OCI-LY1 (cell line): ENCODE measurements at regions not wholly inside any gene's neighbourhood (a gene's known extent, or its start where the extent isn't known, plus 50 kb on each side); places are given as distances from the start of the nearest gene placed in this dataset.

Experiments
- H2AFZ ChIP-seq: fragments of 200-600 bp; sonication (generic), shearing (Covaris generic); 2 replicates; pipeline ENCODE4 v1.6.0; 2014; ENCODE audit warnings: antibody characterized with exemption, mild to moderate bottlenecking, low read length
- H3F3A ChIP-seq: fragments of 200-600 bp; sonication (generic), shearing (Covaris generic); 2 replicates; pipeline ENCODE4 v1.6.0; 2014; ENCODE audit warnings: mild to moderate bottlenecking, antibody characterized with exemption, low read length, moderate library complexity; ENCODE audit not compliant: insufficient read depth
- H3K27ac ChIP-seq: fragments of 200-600 bp; sonication (generic); 2 replicates; pipeline ENCODE4 v1.5.1; 2014; ENCODE audit warnings: low read length, mixed run types, mild to moderate bottlenecking, low read depth; ENCODE audit not compliant: poor library complexity, severe bottlenecking
- H3K27me3 ChIP-seq: fragments of 200-600 bp; sonication (generic); 2 replicates; pipeline ENCODE4 v1.6.0; 2014; ENCODE audit warnings: antibody characterized with exemption, mild to moderate bottlenecking, low read length, moderate library complexity; ENCODE audit not compliant: insufficient read depth
- H3K36me3 ChIP-seq: fragments of 200-600 bp; sonication (generic); 2 replicates; pipeline ENCODE4 v1.6.1; 2014; ENCODE audit warnings: mild to moderate bottlenecking, antibody characterized with exemption, low read length, moderate library complexity, mixed read lengths; ENCODE audit not compliant: insufficient read depth
- H3K4me1 ChIP-seq: fragments of 200-600 bp; sonication (generic); 2 replicates; pipeline ENCODE4 v1.5.1; 2014; ENCODE audit warnings: mild to moderate bottlenecking, low read length, moderate library complexity; ENCODE audit not compliant: insufficient read depth, severe bottlenecking
- H3K4me2 ChIP-seq: fragments of 200-600 bp; sonication (generic), shearing (Covaris generic); 2 replicates; pipeline ENCODE4 v1.6.1; 2014; ENCODE audit warnings: low read length
- H3K4me3 ChIP-seq: fragments of 200-600 bp; sonication (generic); 2 replicates; pipeline ENCODE4 v1.5.1; 2014; ENCODE audit warnings: low read length, low read depth, mild to moderate bottlenecking, mixed read lengths; ENCODE audit not compliant: poor library complexity, severe bottlenecking
- H3K79me2 ChIP-seq: fragments of 200-600 bp; shearing (Covaris generic); 2 replicates; pipeline ENCODE4 v1.6.1; 2016; ENCODE audit warnings: mixed run types, low read length, mixed read lengths; ENCODE audit not compliant: insufficient read depth
- H3K9ac ChIP-seq: fragments of 200-600 bp; sonication (generic), shearing (Covaris generic); 2 replicates; pipeline ENCODE4 v1.6.1; 2014; ENCODE audit warnings: mild to moderate bottlenecking, low read length, mixed read lengths
- H3K9me2 ChIP-seq: fragments of 200-600 bp; sonication (generic), shearing (Covaris generic); 2 replicates; pipeline ENCODE4 v1.6.1; 2014; ENCODE audit warnings: low read depth, mild to moderate bottlenecking, low read length, mixed read lengths
- H3K9me3 ChIP-seq: fragments of 200-600 bp; shearing (Covaris generic); 2 replicates; pipeline ENCODE4 v1.6.1; 2014; ENCODE audit warnings: low read length, mixed read lengths
- H4K20me1 ChIP-seq: fragments of 200-600 bp; sonication (generic), shearing (Covaris generic); 2 replicates; pipeline ENCODE4 v1.6.0; 2016; ENCODE audit warnings: mild to moderate bottlenecking, low read length; ENCODE audit not compliant: insufficient read depth
- CTCF ChIP-seq: fragments of 200-600 bp; sonication (generic), shearing (Covaris generic); IDR thresholded peaks from 2 replicates; pipeline ENCODE4 v1.5.1; 2017; ENCODE audit warnings: mild to moderate bottlenecking, antibody characterized with exemption, low read length, moderate library complexity, mixed read lengths
- EZH2 ChIP-seq: fragments of 200-600 bp; sonication (generic), shearing (Covaris generic); IDR thresholded peaks from 2 replicates; pipeline ENCODE4 v1.8.0; 2017; ENCODE audit warnings: borderline replicate concordance, mixed run types, mild to moderate bottlenecking, antibody characterized with exemption, low read length, moderate library complexity, mixed read lengths

GRCh38 chr5:160969645-160970044, 117.6 kb upstream of the ATP10B start:
- Histone ChIP-seq H3K4me2 (no peak overlapping the region), H3K4me3 (no peak overlapping the region), H4K20me1 (no peaks in the 10 kb centered on the region), H3K9me2 (no peaks in the 10 kb centered on the region), H3K27ac (no peak overlapping the region), H3K9ac (no peak overlapping the region), H3K4me1 (no peaks in the 10 kb centered on the region), H3K9me3 (no peaks in the 10 kb centered on the region), H2AFZ (no peak overlapping the region), H3K79me2 (no peaks in the 10 kb centered on the region), H3F3A (no peaks in the 10 kb centered on the region), H3K27me3 (no peaks in the 10 kb centered on the region), H3K36me3 (no peaks in the 10 kb centered on the region)
- no peak for TF ChIP-seq CTCF
- no peak for TF ChIP-seq EZH2

GRCh38 chr5:160968480-160968879, 116.5 kb upstream of the ATP10B start:
- no peaks in the 10 kb centered on the region for H3K27me3 ChIP-seq
- TF ChIP-seq EZH2 (no peak), CTCF (no peak)
- no peak overlapping the region for H3K4me3 ChIP-seq
- no peaks in the 10 kb centered on the region for H4K20me1 ChIP-seq
- H3K36me3 ChIP-seq: no peaks in the 10 kb centered on the region
- no peak overlapping the region for H3K27ac ChIP-seq
- no peaks in the 10 kb centered on the region for H3K79me2 ChIP-seq
- no peaks in the 10 kb centered on the region for H3K9me3 ChIP-seq
- H3F3A ChIP-seq: no peaks in the 10 kb centered on the region
- no peak overlapping the region for H3K9ac ChIP-seq
- no peak overlapping the region for H3K4me2 ChIP-seq
- H3K4me1 ChIP-seq: no peaks in the 10 kb centered on the region
- no peak overlapping the region for H2AFZ ChIP-seq
- H3K9me2 ChIP-seq: no peaks in the 10 kb centered on the region

- H2AFZ ChIP-seq: no peak overlapping the region
- no peaks in the 10 kb centered on the region for H3K9me3 ChIP-seq
- no peaks in the 10 kb centered on the region for H3K27me3 ChIP-seq
- H3K9me2 ChIP-seq: no peaks in the 10 kb centered on the region
- no peaks in the 10 kb centered on the region for H3K79me2 ChIP-seq
- H3K9ac ChIP-seq: no peak overlapping the region
- H3K4me3 ChIP-seq: no peak overlapping the region
- no peaks in the 10 kb centered on the region for H4K20me1 ChIP-seq
- H3K27ac ChIP-seq: no peak overlapping the region
- no peaks in the 10 kb centered on the region for H3F3A ChIP-seq
- H3K4me1 ChIP-seq: no peaks in the 10 kb centered on the region
- H3K4me2 ChIP-seq: no peak overlapping the region
- no peaks in the 10 kb centered on the region for H3K36me3 ChIP-seq
- TF ChIP-seq EZH2: no peak
Observed at GRCh38 chr5:160966921-160967320, 114.9 kb upstream of the ATP10B start.

GRCh38 chr5:160961761-160962160, 109.8 kb upstream of the ATP10B start:
- Histone ChIP-seq H3K4me1 (no peaks in the 10 kb centered on the region), H3K36me3 (no peaks in the 10 kb centered on the region), H3F3A (no peaks in the 10 kb centered on the region), H2AFZ (no peak overlapping the region), H3K4me2 (no peak overlapping the region), H3K27ac (no peak overlapping the region), H3K79me2 (no peaks in the 10 kb centered on the region), H3K9me2 (no peaks in the 10 kb centered on the region), H4K20me1 (no peaks in the 10 kb centered on the region), H3K9me3 (no peaks in the 10 kb centered on the region), H3K9ac (no peak overlapping the region), H3K27me3 (no peaks in the 10 kb centered on the region), H3K4me3 (no peak overlapping the region)
- TF ChIP-seq EZH2 (no peak), CTCF (no peak)
